Neuronal stem cell (in vitro differentiated cells): ENCODE measurements at regions not wholly inside any gene's neighbourhood (a gene's known extent, or its start where the extent isn't known, plus 50 kb on each side); places are given as distances from the start of the nearest gene placed in this dataset.
"Not testable (repeated sequence)": the region's sequence is repeated elsewhere in the genome, so short reads cannot be mapped to it uniquely, and the experiment has no call there.

ENCODE experiments used
- DNase-seq: peaks from one replicate; pipeline ENCODE4 v3.0.0-alpha.2; 2013; ENCODE audit warnings: low spot score
- H2AFZ ChIP-seq: one replicate; pipeline ENCODE4 v1.6.1; 2013; ENCODE audit warnings: mild to moderate bottlenecking, low read length, inconsistent platforms
- H2AK5ac ChIP-seq: 2 replicates; pipeline ENCODE4 v1.6.1; 2013; ENCODE audit warnings: low read depth, mild to moderate bottlenecking, inconsistent platforms, low read length, moderate library complexity, mixed read lengths
- H2BK120ac ChIP-seq: 2 replicates; pipeline ENCODE4 v1.6.1; 2013; ENCODE audit warnings: low read depth, mild to moderate bottlenecking, inconsistent platforms, low read length, moderate library complexity, mixed read lengths
- H2BK12ac ChIP-seq: one replicate; pipeline ENCODE4 v1.6.1; 2013; ENCODE audit warnings: low read length, inconsistent platforms
- H2BK15ac ChIP-seq: 2 replicates; pipeline ENCODE4 v1.6.1; 2013; ENCODE audit warnings: mild to moderate bottlenecking, low read length, inconsistent platforms, mixed read lengths
- H2BK5ac ChIP-seq: one replicate; pipeline ENCODE4 v1.6.1; 2013; ENCODE audit warnings: inconsistent platforms, mild to moderate bottlenecking, low read length, moderate library complexity
- H3K14ac ChIP-seq: one replicate; pipeline ENCODE4 v1.6.1; 2013; ENCODE audit warnings: low read length, inconsistent platforms
- H3K18ac ChIP-seq: 2 replicates; pipeline ENCODE4 v1.6.1; 2013; ENCODE audit warnings: low read length, inconsistent platforms
- H3K23ac ChIP-seq: 2 replicates; pipeline ENCODE4 v1.6.1; 2013; ENCODE audit warnings: low read depth, mild to moderate bottlenecking, mixed read lengths, low read length, inconsistent platforms; ENCODE audit not compliant: poor library complexity
- H3K27ac ChIP-seq: replicated peaks from 3 replicates; pipeline ENCODE4 v1.5.1; 2013; ENCODE audit warnings: low read length, inconsistent platforms
- H3K27me3 ChIP-seq, 3 experiments: 2 replicates each; pipeline ENCODE4 v1.6.1; 2013; ENCODE audit warnings: low read length in 3 of 3, mild to moderate bottlenecking in 2 of 3, inconsistent platforms in 1 of 3, low read depth in 1 of 3, mixed read lengths in 1 of 3, moderate library complexity in 1 of 3; ENCODE audit not compliant: control insufficient read depth in 3 of 3, insufficient read depth in 3 of 3
- H3K36me3 ChIP-seq, 2 donors: replicated peaks in 1 of 2; 2 replicates each; pipeline ENCODE4 v1.6.1; 2013; ENCODE audit warnings: low read length in 2 of 2; ENCODE audit not compliant: control insufficient read depth in 2 of 2, insufficient read depth in 2 of 2
- H3K4ac ChIP-seq: 2 replicates; pipeline ENCODE4 v1.6.1; 2013; ENCODE audit warnings: inconsistent platforms, mild to moderate bottlenecking, low read length, moderate library complexity
- H3K4me1 ChIP-seq, 2 donors: 1 replicate in 1 of 2; 2 replicates in 1 of 2; pipeline ENCODE4 v1.6.1; 2013; ENCODE audit warnings: low read length in 2 of 2, low read depth in 1 of 2; ENCODE audit not compliant: control insufficient read depth in 2 of 2, insufficient read depth in 1 of 2
- H3K4me2 ChIP-seq: one replicate; pipeline ENCODE4 v1.6.1; 2013; ENCODE audit warnings: mild to moderate bottlenecking, low read length, inconsistent platforms; ENCODE audit not compliant: insufficient read depth, poor library complexity, severe bottlenecking
- H3K4me3 ChIP-seq, 2 donors: 2 replicates each; pipeline ENCODE4 v1.5.1; 2013; ENCODE audit warnings: low read length in 2 of 2, mild to moderate bottlenecking in 2 of 2, inconsistent platforms in 1 of 2, moderate library complexity in 1 of 2
- H3K79me1 ChIP-seq: one replicate; pipeline ENCODE4 v1.6.1; 2013; ENCODE audit warnings: low read depth, mild to moderate bottlenecking, inconsistent platforms, low read length, moderate library complexity
- H3K9ac ChIP-seq: one replicate; pipeline ENCODE4 v1.6.1; 2013; ENCODE audit warnings: mild to moderate bottlenecking, low read depth, low read length, inconsistent platforms; ENCODE audit not compliant: poor library complexity
- H3K9me3 ChIP-seq, 2 donors: replicated peaks in 1 of 2; 2 replicates each; pipeline versions ENCODE3 to v1.6.1; 2013; ENCODE audit warnings: low read length in 2 of 2, mild to moderate bottlenecking in 2 of 2, inconsistent platforms in 1 of 2, low read depth in 1 of 2, mixed read lengths in 1 of 2, moderate library complexity in 1 of 2; ENCODE audit not compliant: control insufficient read depth in 2 of 2, insufficient read depth in 1 of 2
- H4K8ac ChIP-seq: one replicate; pipeline ENCODE4 v1.6.1; 2013; ENCODE audit warnings: low read depth, mild to moderate bottlenecking, inconsistent platforms, low read length, moderate library complexity
- H4K91ac ChIP-seq: one replicate; pipeline ENCODE4 v1.6.1; 2013; ENCODE audit warnings: low read length, low read depth, mild to moderate bottlenecking, inconsistent platforms; ENCODE audit not compliant: poor library complexity
- WGBS, 2 donors: extraction: QIAGEN DNeasy Blood & Tissue Kit; methylation state at CpG; one replicate each; pipeline ENCODE4 v1.1.7; 2013; ENCODE audit warnings: missing lambda C conversion rate in 2 of 2, mixed read lengths in 1 of 2; ENCODE audit not compliant: insufficient read length in 2 of 2, insufficient replicate concordance in 1 of 2; ENCODE audit errors: extremely low coverage in 2 of 2; 5-methylcytosine and 5-hydroxymethylcytosine counted together

DNA sequence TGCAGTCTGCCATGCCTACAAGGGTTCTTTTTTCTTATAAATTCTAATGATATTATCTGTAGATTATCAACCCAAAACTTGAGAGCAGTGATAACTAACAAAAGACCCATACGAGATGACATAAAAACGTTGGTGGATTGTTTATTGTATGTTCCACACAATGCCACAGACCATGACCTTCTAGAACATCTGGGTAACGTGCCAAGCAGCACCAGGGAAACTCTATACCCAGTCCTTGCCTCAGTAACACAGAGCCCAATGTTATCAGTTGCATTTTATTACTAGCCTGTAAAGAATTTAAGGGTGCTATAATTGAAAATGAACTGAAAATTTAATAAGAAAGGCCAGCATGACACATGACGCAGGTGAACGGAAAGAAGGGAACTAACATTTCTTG lies 99.1 kb upstream of the UGP2 start:
- Histone ChIP-seq H3K14ac (no peak overlapping the region), H2BK15ac (no peak overlapping the region), H3K18ac (no peak overlapping the region), H2BK5ac (no peak overlapping the region), H4K91ac (no peak overlapping the region), H3K79me1 (no peaks in the 10 kb centered on the region), H3K4ac (no peak overlapping the region), H4K8ac (no peak overlapping the region), H3K27ac (no peak overlapping the region), H3K36me3 (no peaks in the 10 kb centered on the region), H3K4me1 (peaks cover 3 to 6% of the 10 kb centered on the region in 2 donors), H2AK5ac (no peak overlapping the region), H3K23ac (no peak overlapping the region), H3K4me3 (no peak overlapping the region), H2BK120ac (no peak overlapping the region), H3K4me2 (no peak overlapping the region), H2BK12ac (no peak overlapping the region), H2AFZ (no peak overlapping the region), H3K9ac (no peak overlapping the region), H3K27me3 (no peaks in the 10 kb centered on the region), H3K9me3 (no peaks in the 10 kb centered on the region)
- no peak for DNase-seq
- whole genome bisulfite sequencing, 2 donors = no CpG with 5 or more reads among the region's 5 CpGs

DNA sequence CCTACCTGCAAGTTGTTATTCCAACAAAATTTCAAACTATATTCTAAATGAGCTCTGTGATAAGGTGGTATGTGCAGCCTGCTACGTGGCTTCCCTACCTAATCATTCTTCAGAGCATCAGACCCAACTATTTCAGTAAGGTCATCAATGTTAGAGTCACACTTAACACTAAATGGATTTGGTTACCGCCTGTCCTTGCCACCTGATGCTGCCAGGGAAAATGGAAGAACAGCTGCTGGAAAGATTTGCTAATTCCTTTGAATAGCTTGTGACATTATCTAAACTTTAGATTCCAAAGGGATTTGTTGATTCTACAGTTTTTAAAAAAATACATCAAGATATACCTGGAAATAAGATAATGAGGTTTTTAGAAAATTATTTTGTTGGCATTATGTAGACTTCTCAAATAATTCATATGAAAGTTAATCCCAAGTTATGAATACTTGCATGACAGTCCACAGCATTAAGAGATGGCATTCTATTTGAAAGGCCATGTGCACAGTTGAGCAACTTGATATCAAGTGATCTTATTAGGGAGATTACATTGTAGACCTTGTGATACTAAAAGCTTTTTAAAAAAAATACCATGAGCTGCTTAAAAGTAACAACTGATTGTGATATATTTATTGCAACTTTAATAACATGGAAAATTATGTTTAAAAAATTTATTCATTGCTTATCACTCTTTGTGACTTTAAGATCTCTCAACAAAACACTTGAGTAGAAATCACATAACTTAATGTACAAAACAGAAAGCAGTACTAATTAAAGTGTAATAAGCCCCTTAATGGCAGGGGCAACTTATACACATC lies 98.3 kb upstream of the UGP2 start:
- no peak overlapping the region for H2BK15ac ChIP-seq
- H4K91ac ChIP-seq = no peak overlapping the region

GRCh38 chr2:63743982-63744966 lies 97.4 kb upstream of the UGP2 start:
- Histone ChIP-seq H3K79me1 (no peaks in the 10 kb centered on the region), H4K8ac (no peak overlapping the region), H2BK15ac (no peak overlapping the region), H3K23ac (no peak overlapping the region), H3K4me3 (no peak overlapping the region), H3K14ac (no peak overlapping the region), H2BK5ac (no peak overlapping the region), H3K4me1 (peaks cover 3 to 6% of the 10 kb centered on the region in 2 donors), H3K36me3 (no peaks in the 10 kb centered on the region), H3K9me3 (no peaks in the 10 kb centered on the region), H3K9ac (no peak overlapping the region), H3K27ac (no peak overlapping the region), H4K91ac (no peak overlapping the region), H2BK120ac (no peak overlapping the region), H2BK12ac (no peak overlapping the region), H3K27me3 (no peaks in the 10 kb centered on the region), H2AK5ac (no peak overlapping the region), H3K4me2 (no peak overlapping the region), H3K4ac (no peak overlapping the region), H2AFZ (peak overlapping the region; percentile 56), H3K18ac (no peak overlapping the region)
- 100% methylated on average over 1 of the region's 6 CpGs for WGBS, 2 donors
- no peak for DNase-seq

More for the DNA sequence above, 98.3 kb upstream of the UGP2 start:
- Histone ChIP-seq H4K8ac (no peak overlapping the region), H3K9me3 (no peaks in the 10 kb centered on the region), H2BK5ac (no peak overlapping the region), H3K27me3 (no peaks in the 10 kb centered on the region), H3K18ac (no peak overlapping the region), H3K4ac (no peak overlapping the region), H3K36me3 (no peaks in the 10 kb centered on the region), H2AFZ (no peak overlapping the region), H3K14ac (no peak overlapping the region), H3K4me1 (peaks cover 3 to 6% of the 10 kb centered on the region in 2 donors), H3K23ac (no peak overlapping the region), H2BK12ac (no peak overlapping the region), H3K27ac (no peak overlapping the region), H2BK120ac (no peak overlapping the region), H3K4me3 (no peak overlapping the region), H2AK5ac (no peak overlapping the region), H3K4me2 (no peak overlapping the region), H3K9ac (no peak overlapping the region), H3K79me1 (no peaks in the 10 kb centered on the region)
- DNase-seq = no peak
- no CpG with 5 or more reads among the region's 2 CpGs for WGBS, 2 donors

GRCh38 chr2:63746548-63746947 lies 95.1 kb upstream of the UGP2 start:
- not testable (repeated sequence) for H3K79me1 ChIP-seq, H3K4ac ChIP-seq, H3K9ac ChIP-seq, H3K36me3 ChIP-seq, H2BK5ac ChIP-seq, H2AK5ac ChIP-seq, H2BK15ac ChIP-seq, H3K23ac ChIP-seq, H2BK120ac ChIP-seq, H3K18ac ChIP-seq, H3K4me3 ChIP-seq, H2AFZ ChIP-seq, H3K27me3 ChIP-seq, H3K14ac ChIP-seq, H3K9me3 ChIP-seq, DNase-seq, H3K4me1 ChIP-seq, H4K8ac ChIP-seq, H4K91ac ChIP-seq, H2BK12ac ChIP-seq, H3K27ac ChIP-seq, H3K4me2 ChIP-seq
- no CpG with 5 or more reads among the region's 8 CpGs for WGBS, 2 donors
